ENCODE measurements at regions not wholly inside any gene's neighbourhood (a gene's known extent, or its start where the extent isn't known, plus 50 kb on each side); places are given as distances from the start of the nearest gene placed in this dataset.

- no peak for DNase-seq (ENCODE audit: extremely low spot score)
- ChIA-PET POLR2A (no interaction called here), CTCF (no interaction called here)
- TF ChIP-seq LEF1 (IDR thresholded peaks at IDR 0.05; ENCODE audit: borderline replicate concordance), result no peak
- TF ChIP-seq TARDBP (IDR thresholded peaks at IDR 0.05), result no peak
- no peak for TF ChIP-seq FOXK2 (IDR thresholded peaks at IDR 0.05)
- TF ChIP-seq PKNOX1 (IDR thresholded peaks at IDR 0.05), result no peak
- no peak for TF ChIP-seq SUZ12 (IDR thresholded peaks at IDR 0.05)
- TF ChIP-seq FOXM1 (IDR thresholded peaks at IDR 0.05; ENCODE audit: borderline replicate concordance), result no peak
- no peak for TF ChIP-seq ZNF384 (IDR thresholded peaks at IDR 0.05)
- TF ChIP-seq SP1 (IDR thresholded peaks at IDR 0.05), result no peak
- TF ChIP-seq FOXA1 (IDR thresholded peaks at IDR 0.05), result no peak
- no peak for TF ChIP-seq BHLHE40 (IDR thresholded peaks at IDR 0.05; ENCODE audit: borderline replicate concordance)
- TF ChIP-seq ARNT (IDR thresholded peaks at IDR 0.05), result no peak
- TF ChIP-seq NFRKB (IDR thresholded peaks at IDR 0.05), result no peak
- no peak for TF ChIP-seq L3MBTL2 (conservative IDR thresholded peaks at IDR 0.05)
- TF ChIP-seq ELF4 (IDR thresholded peaks at IDR 0.05), result no peak
- no peak for TF ChIP-seq HDGF (IDR thresholded peaks at IDR 0.05; ENCODE audit: borderline replicate concordance)
- TF ChIP-seq CTBP1 (IDR thresholded peaks at IDR 0.05; ENCODE audit: borderline replicate concordance), result no peak
These were observed 199.5 kb downstream of the TTC32 start for GRCh38 chr2:19702267-19702666.

GRCh38 chr2:19700861-19701585, 200.8 kb downstream of the TTC32 start:
- no peak for TF ChIP-seq SP1 (IDR thresholded peaks at IDR 0.05)
- no peak for TF ChIP-seq ARNT (IDR thresholded peaks at IDR 0.05)
- TF ChIP-seq BHLHE40 (IDR thresholded peaks at IDR 0.05; ENCODE audit: borderline replicate concordance), result no peak
- no peak for TF ChIP-seq HDGF (IDR thresholded peaks at IDR 0.05; ENCODE audit: borderline replicate concordance)
- TF ChIP-seq FOXK2 (IDR thresholded peaks at IDR 0.05), result no peak
- no peak for TF ChIP-seq LEF1 (IDR thresholded peaks at IDR 0.05; ENCODE audit: borderline replicate concordance)
- ChIA-PET POLR2A (no interaction called here), CTCF (no interaction called here)
- no peak for DNase-seq (ENCODE audit: extremely low spot score)

- ChIA-PET POLR2A (no interaction called here), CTCF (no interaction called here)
- no peak for TF ChIP-seq FOXK2 (IDR thresholded peaks at IDR 0.05)
- no peak for TF ChIP-seq ELF4 (IDR thresholded peaks at IDR 0.05)
- no peak for TF ChIP-seq SUZ12 (IDR thresholded peaks at IDR 0.05)
- no peak for TF ChIP-seq NFRKB (IDR thresholded peaks at IDR 0.05)
- TF ChIP-seq FOXA1 (IDR thresholded peaks at IDR 0.05), result no peak
- TF ChIP-seq CTBP1 (IDR thresholded peaks at IDR 0.05; ENCODE audit: borderline replicate concordance), result no peak
- no peak for TF ChIP-seq SP1 (IDR thresholded peaks at IDR 0.05)
- DNase-seq (ENCODE audit: extremely low spot score), result no peak
These were observed 204.7 kb downstream of the TTC32 start for GRCh38 chr2:19697131-19697530.

GRCh38 chr2:19695706-19696105, 206.1 kb downstream of the TTC32 start:
- ChIA-PET POLR2A (no interaction called here), CTCF (interaction anchor here (0.6 kb wide), 1 partner anchor 30 kb away, joined by 3 read pairs; no protein-coding TSS in a partner anchor)
- DNase-seq (ENCODE audit: extremely low spot score), result no peak
- no peak for TF ChIP-seq SUZ12 (IDR thresholded peaks at IDR 0.05)
- no peak for TF ChIP-seq ELF4 (IDR thresholded peaks at IDR 0.05)
- TF ChIP-seq HDGF (IDR thresholded peaks at IDR 0.05; ENCODE audit: borderline replicate concordance), result no peak
- no peak for TF ChIP-seq FOXM1 (IDR thresholded peaks at IDR 0.05; ENCODE audit: borderline replicate concordance)
- no peak for TF ChIP-seq LEF1 (IDR thresholded peaks at IDR 0.05; ENCODE audit: borderline replicate concordance)
- no peak for TF ChIP-seq TARDBP (IDR thresholded peaks at IDR 0.05)

- ChIA-PET POLR2A (no interaction called here), CTCF (no interaction called here)
- TF ChIP-seq SP1 (IDR thresholded peaks at IDR 0.05), result no peak
- TF ChIP-seq FOXA1 (IDR thresholded peaks at IDR 0.05), result no peak
- no peak for TF ChIP-seq PKNOX1 (IDR thresholded peaks at IDR 0.05)
- no peak for TF ChIP-seq ZNF384 (IDR thresholded peaks at IDR 0.05)
- TF ChIP-seq NFRKB (IDR thresholded peaks at IDR 0.05), result no peak
- no peak for TF ChIP-seq SUZ12 (IDR thresholded peaks at IDR 0.05)
- TF ChIP-seq HDGF (IDR thresholded peaks at IDR 0.05; ENCODE audit: borderline replicate concordance), result no peak
- TF ChIP-seq LEF1 (IDR thresholded peaks at IDR 0.05; ENCODE audit: borderline replicate concordance), result no peak
- TF ChIP-seq BHLHE40 (IDR thresholded peaks at IDR 0.05; ENCODE audit: borderline replicate concordance), result no peak
- no peak for TF ChIP-seq ELF4 (IDR thresholded peaks at IDR 0.05)
- DNase-seq (ENCODE audit: extremely low spot score), result no peak
These were observed 209.9 kb downstream of the TTC32 start for GRCh38 chr2:19691892-19692291.

GRCh38 chr2:19690429-19690828, 211.4 kb downstream of the TTC32 start:
- no peak for DNase-seq (ENCODE audit: extremely low spot score)
- ChIA-PET CTCF (no interaction called here), POLR2A (no interaction called here)

More at GRCh38 chr2:19690429-19690828, 211.4 kb downstream of the TTC32 start:
- TF ChIP-seq SP1 (IDR thresholded peaks at IDR 0.05) (no peak), FOXM1 (IDR thresholded peaks at IDR 0.05; ENCODE audit: borderline replicate concordance) (no peak), CTBP1 (IDR thresholded peaks at IDR 0.05; ENCODE audit: borderline replicate concordance) (no peak), ARNT (IDR thresholded peaks at IDR 0.05) (no peak), BHLHE40 (IDR thresholded peaks at IDR 0.05; ENCODE audit: borderline replicate concordance) (no peak), NFRKB (IDR thresholded peaks at IDR 0.05) (no peak), PKNOX1 (IDR thresholded peaks at IDR 0.05) (no peak), SUZ12 (IDR thresholded peaks at IDR 0.05) (no peak), FOXA1 (IDR thresholded peaks at IDR 0.05) (no peak), LEF1 (IDR thresholded peaks at IDR 0.05; ENCODE audit: borderline replicate concordance) (no peak)
